ENCODE measurements at regions not wholly inside any gene's neighbourhood (a gene's known extent, or its start where the extent isn't known, plus 50 kb on each side); places are given as distances from the start of the nearest gene placed in this dataset.

DNA sequence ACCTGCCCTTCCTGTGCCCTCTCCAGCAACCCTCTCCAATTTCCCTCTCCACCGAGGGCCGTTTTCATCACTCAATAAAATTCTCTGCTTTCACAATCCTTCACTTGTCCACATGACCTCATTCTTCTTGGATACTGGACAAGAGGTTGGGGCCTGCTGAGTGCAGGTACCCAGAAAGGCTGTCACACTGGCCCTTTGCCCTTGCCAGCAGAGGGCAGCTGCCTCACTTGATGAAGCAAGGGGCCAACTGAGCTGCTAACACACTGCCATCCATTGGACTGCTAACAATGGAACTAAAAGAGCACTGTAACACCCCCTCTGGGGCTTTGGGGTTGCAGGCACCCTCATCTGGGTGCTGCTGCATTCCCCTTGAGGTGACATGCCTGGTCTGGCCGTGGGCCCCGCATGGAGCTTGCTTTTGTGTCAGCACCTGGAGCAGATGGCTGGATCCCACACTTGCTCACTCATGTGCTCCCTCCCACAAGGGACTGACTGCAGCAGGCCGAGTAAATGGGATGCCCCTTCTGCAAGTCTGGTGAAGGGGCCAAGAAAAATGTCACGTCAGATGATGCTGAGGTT lies 308.1 kb upstream of the ADCY2 start:
- Histone ChIP-seq H3K27ac (replicated peaks) (no peak overlapping the region), H3K27me3 (ENCODE audit: insufficient read depth, poor library complexity, severe bottlenecking) (no peaks in the 10 kb centered on the region), H3K4me3 (replicated peaks; ENCODE audit: insufficient read depth, low read length) (no peak overlapping the region)
- no peak for DNase-seq (ENCODE audit: low read depth in 1 of 2, low spot score in 1 of 2)
- no peak for TF ChIP-seq POLR2AphosphoS5 (IDR thresholded peaks at IDR 0.05; ENCODE audit: low read depth)
- TF ChIP-seq, protein P1, sequence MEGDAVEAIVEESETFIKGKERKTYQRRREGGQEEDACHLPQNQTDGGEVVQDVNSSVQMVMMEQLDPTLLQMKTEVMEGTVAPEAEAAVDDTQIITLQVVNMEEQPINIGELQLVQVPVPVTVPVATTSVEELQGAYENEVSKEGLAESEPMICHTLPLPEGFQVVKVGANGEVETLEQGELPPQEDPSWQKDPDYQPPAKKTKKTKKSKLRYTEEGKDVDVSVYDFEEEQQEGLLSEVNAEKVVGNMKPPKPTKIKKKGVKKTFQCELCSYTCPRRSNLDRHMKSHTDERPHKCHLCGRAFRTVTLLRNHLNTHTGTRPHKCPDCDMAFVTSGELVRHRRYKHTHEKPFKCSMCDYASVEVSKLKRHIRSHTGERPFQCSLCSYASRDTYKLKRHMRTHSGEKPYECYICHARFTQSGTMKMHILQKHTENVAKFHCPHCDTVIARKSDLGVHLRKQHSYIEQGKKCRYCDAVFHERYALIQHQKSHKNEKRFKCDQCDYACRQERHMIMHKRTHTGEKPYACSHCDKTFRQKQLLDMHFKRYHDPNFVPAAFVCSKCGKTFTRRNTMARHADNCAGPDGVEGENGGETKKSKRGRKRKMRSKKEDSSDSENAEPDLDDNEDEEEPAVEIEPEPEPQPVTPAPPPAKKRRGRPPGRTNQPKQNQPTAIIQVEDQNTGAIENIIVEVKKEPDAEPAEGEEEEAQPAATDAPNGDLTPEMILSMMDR (IDR thresholded peaks at IDR 0.05; ENCODE audit: insufficient read depth, low read length) = no peak
- TF ChIP-seq GABPA (IDR thresholded peaks at IDR 0.05; ENCODE audit: low read depth) = no peak
- TF ChIP-seq, protein P2, sequence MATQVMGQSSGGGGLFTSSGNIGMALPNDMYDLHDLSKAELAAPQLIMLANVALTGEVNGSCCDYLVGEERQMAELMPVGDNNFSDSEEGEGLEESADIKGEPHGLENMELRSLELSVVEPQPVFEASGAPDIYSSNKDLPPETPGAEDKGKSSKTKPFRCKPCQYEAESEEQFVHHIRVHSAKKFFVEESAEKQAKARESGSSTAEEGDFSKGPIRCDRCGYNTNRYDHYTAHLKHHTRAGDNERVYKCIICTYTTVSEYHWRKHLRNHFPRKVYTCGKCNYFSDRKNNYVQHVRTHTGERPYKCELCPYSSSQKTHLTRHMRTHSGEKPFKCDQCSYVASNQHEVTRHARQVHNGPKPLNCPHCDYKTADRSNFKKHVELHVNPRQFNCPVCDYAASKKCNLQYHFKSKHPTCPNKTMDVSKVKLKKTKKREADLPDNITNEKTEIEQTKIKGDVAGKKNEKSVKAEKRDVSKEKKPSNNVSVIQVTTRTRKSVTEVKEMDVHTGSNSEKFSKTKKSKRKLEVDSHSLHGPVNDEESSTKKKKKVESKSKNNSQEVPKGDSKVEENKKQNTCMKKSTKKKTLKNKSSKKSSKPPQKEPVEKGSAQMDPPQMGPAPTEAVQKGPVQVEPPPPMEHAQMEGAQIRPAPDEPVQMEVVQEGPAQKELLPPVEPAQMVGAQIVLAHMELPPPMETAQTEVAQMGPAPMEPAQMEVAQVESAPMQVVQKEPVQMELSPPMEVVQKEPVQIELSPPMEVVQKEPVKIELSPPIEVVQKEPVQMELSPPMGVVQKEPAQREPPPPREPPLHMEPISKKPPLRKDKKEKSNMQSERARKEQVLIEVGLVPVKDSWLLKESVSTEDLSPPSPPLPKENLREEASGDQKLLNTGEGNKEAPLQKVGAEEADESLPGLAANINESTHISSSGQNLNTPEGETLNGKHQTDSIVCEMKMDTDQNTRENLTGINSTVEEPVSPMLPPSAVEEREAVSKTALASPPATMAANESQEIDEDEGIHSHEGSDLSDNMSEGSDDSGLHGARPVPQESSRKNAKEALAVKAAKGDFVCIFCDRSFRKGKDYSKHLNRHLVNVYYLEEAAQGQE (IDR thresholded peaks at IDR 0.05; ENCODE audit: insufficient replicate concordance, low read depth) = no peak
- no peak for TF ChIP-seq SPI1 (IDR thresholded peaks at IDR 0.05; ENCODE audit: borderline replicate concordance, low read depth)

DNA sequence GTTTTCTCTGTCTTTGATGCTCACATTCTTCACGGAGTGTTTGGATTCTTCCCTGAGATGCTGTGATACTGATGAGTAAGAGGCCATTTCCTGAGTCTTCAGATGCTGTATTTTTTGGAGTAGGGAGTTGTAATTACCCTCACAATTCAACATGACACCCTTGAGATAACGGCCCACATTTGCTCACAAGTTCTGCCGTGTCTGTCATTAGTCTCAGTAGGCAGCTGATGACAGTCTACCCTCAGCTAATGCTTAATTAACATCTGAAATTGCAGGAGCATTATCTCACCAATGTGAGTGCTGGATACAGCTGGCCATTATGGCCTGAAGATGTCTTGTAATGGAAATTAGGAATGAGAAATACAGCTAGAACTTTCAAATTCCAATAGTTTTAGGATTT lies 307.1 kb upstream of the ADCY2 start:
- Histone ChIP-seq H3K27ac (replicated peaks) (no peak overlapping the region), H3K27me3 (ENCODE audit: insufficient read depth, poor library complexity, severe bottlenecking) (no peaks in the 10 kb centered on the region), H3K4me3 (replicated peaks; ENCODE audit: insufficient read depth, low read length) (no peak overlapping the region)
- TF ChIP-seq, protein P1 (IDR thresholded peaks at IDR 0.05; ENCODE audit: insufficient read depth, low read length) = no peak
- TF ChIP-seq GABPA (IDR thresholded peaks at IDR 0.05; ENCODE audit: low read depth) (no peak), SPI1 (IDR thresholded peaks at IDR 0.05; ENCODE audit: borderline replicate concordance, low read depth) (no peak), POLR2AphosphoS5 (IDR thresholded peaks at IDR 0.05; ENCODE audit: low read depth) (no peak)
- TF ChIP-seq, protein P2 (IDR thresholded peaks at IDR 0.05; ENCODE audit: insufficient replicate concordance, low read depth) = no peak
- DNase-seq (ENCODE audit: low read depth in 1 of 2, low spot score in 1 of 2) = no peak

DNA sequence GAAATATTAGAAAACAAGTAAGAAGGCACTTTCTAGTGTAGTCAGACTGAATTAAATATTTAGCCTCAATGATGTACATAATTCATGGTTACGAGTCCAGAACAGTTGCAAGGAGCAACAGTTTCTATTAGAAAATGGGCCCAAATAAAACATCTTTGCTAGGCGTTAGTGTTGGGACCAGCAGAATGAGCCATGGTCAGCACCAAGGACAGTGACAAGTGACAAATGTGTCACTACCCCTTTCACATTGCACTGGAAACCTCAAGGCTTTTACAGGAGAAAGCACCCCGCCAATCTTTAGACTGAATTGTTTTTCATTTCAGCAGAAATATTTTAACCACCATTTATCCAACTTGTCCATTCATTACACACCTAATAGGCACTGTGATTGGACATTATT lies 301.3 kb upstream of the ADCY2 start:
- H3K4me3 ChIP-seq (replicated peaks; ENCODE audit: insufficient read depth, low read length) = no peak overlapping the region
- peak; percentile 2 to 15 for DNase-seq (ENCODE audit: low read depth in 1 of 2, low spot score in 1 of 2)
- TF ChIP-seq GABPA (IDR thresholded peaks at IDR 0.05; ENCODE audit: low read depth) (no peak), SPI1 (IDR thresholded peaks at IDR 0.05; ENCODE audit: borderline replicate concordance, low read depth) (no peak), POLR2AphosphoS5 (IDR thresholded peaks at IDR 0.05; ENCODE audit: low read depth) (no peak)
- TF ChIP-seq, protein P2 (IDR thresholded peaks at IDR 0.05; ENCODE audit: insufficient replicate concordance, low read depth) = peak; percentile 96
- TF ChIP-seq, protein P1 (IDR thresholded peaks at IDR 0.05; ENCODE audit: insufficient read depth, low read length) = no peak

More for the DNA sequence above, 301.3 kb upstream of the ADCY2 start:
- Histone ChIP-seq H3K27ac (replicated peaks) (no peak overlapping the region), H3K27me3 (ENCODE audit: insufficient read depth, poor library complexity, severe bottlenecking) (no peaks in the 10 kb centered on the region)
